ENCODE measurements at regions not wholly inside any gene's neighbourhood (a gene's known extent, or its start where the extent isn't known, plus 50 kb on each side); places are given as distances from the start of the nearest gene placed in this dataset.

GRCh38 chr3:19799887-19800286 is 134.1 kb downstream of the EFHB start:
- H3K4me3 ChIP-seq (ENCODE audit: low read length, poor library complexity, severe bottlenecking), result no peak overlapping the region
- H3K9me2 ChIP-seq (replicated peaks; ENCODE audit: low read depth, low read length), result no peaks in the 10 kb centered on the region
- H2AFZ ChIP-seq (ENCODE audit: low read length), result no peak overlapping the region
- TF ChIP-seq EZH2phosphoT487 (IDR thresholded peaks at IDR 0.05; ENCODE audit: borderline replicate concordance) (no peak), CTCF (conservative IDR thresholded peaks at IDR 0.05; ENCODE audit: low read length) (no peak)
- H3F3A ChIP-seq (ENCODE audit: low read depth), result no peaks in the 10 kb centered on the region
- no peaks in the 10 kb centered on the region for H4K20me1 ChIP-seq (ENCODE audit: insufficient read depth, low read length, poor library complexity, severe bottlenecking)
- no peaks in the 10 kb centered on the region for H3K27me3 ChIP-seq (ENCODE audit: insufficient read depth, low read length, poor library complexity, severe bottlenecking)
- H3K9ac ChIP-seq (ENCODE audit: low read depth, low read length, poor library complexity, severe bottlenecking), result no peak overlapping the region
- H3K79me2 ChIP-seq (ENCODE audit: insufficient read depth, low read length), result no peaks in the 10 kb centered on the region
- peaks cover 12% of the 10 kb centered on the region; the same call in 1 of the 2 replicates for H3K9me3 ChIP-seq (ENCODE audit: insufficient read depth, low read depth, low read length)
- no peaks in the 10 kb centered on the region for H3K36me3 ChIP-seq (ENCODE audit: insufficient read depth, low read length)
- H3K4me2 ChIP-seq (ENCODE audit: low read depth, low read length, poor library complexity, severe bottlenecking), result no peak overlapping the region
- no peaks in the 10 kb centered on the region for H3K4me1 ChIP-seq (ENCODE audit: insufficient read depth, low read length, poor library complexity, severe bottlenecking)

GRCh38 chr3:19799115-19799514 is 134.9 kb downstream of the EFHB start:
- Histone ChIP-seq H3K79me2 (ENCODE audit: insufficient read depth, low read length) (no peaks in the 10 kb centered on the region), H2AFZ (ENCODE audit: low read length) (no peak overlapping the region), H3K9me3 (ENCODE audit: insufficient read depth, low read depth, low read length) (peaks cover 12% of the 10 kb centered on the region; the same call in 1 of the 2 replicates), H3K9me2 (replicated peaks; ENCODE audit: low read depth, low read length) (no peaks in the 10 kb centered on the region), H3K36me3 (ENCODE audit: insufficient read depth, low read length) (no peaks in the 10 kb centered on the region), H3K4me1 (ENCODE audit: insufficient read depth, low read length, poor library complexity, severe bottlenecking) (no peaks in the 10 kb centered on the region), H3K27me3 (ENCODE audit: insufficient read depth, low read length, poor library complexity, severe bottlenecking) (no peaks in the 10 kb centered on the region), H4K20me1 (ENCODE audit: insufficient read depth, low read length, poor library complexity, severe bottlenecking) (no peaks in the 10 kb centered on the region), H3K4me3 (ENCODE audit: low read length, poor library complexity, severe bottlenecking) (no peak overlapping the region), H3K4me2 (ENCODE audit: low read depth, low read length, poor library complexity, severe bottlenecking) (no peak overlapping the region), H3F3A (ENCODE audit: low read depth) (no peaks in the 10 kb centered on the region), H3K9ac (ENCODE audit: low read depth, low read length, poor library complexity, severe bottlenecking) (no peak overlapping the region)
- no peak for TF ChIP-seq CTCF (conservative IDR thresholded peaks at IDR 0.05; ENCODE audit: low read length)
- TF ChIP-seq EZH2phosphoT487 (IDR thresholded peaks at IDR 0.05; ENCODE audit: borderline replicate concordance), result no peak

GRCh38 chr3:19798324-19798723 is 135.7 kb downstream of the EFHB start:
- Histone ChIP-seq H3K4me2 (ENCODE audit: low read depth, low read length, poor library complexity, severe bottlenecking) (no peak overlapping the region), H3K79me2 (ENCODE audit: insufficient read depth, low read length) (no peaks in the 10 kb centered on the region), H2AFZ (ENCODE audit: low read length) (no peak overlapping the region), H3K27me3 (ENCODE audit: insufficient read depth, low read length, poor library complexity, severe bottlenecking) (no peaks in the 10 kb centered on the region), H3K4me3 (ENCODE audit: low read length, poor library complexity, severe bottlenecking) (no peak overlapping the region), H3K9me2 (replicated peaks; ENCODE audit: low read depth, low read length) (no peaks in the 10 kb centered on the region), H3F3A (ENCODE audit: low read depth) (no peaks in the 10 kb centered on the region), H4K20me1 (ENCODE audit: insufficient read depth, low read length, poor library complexity, severe bottlenecking) (no peaks in the 10 kb centered on the region), H3K4me1 (ENCODE audit: insufficient read depth, low read length, poor library complexity, severe bottlenecking) (no peaks in the 10 kb centered on the region), H3K9me3 (ENCODE audit: insufficient read depth, low read depth, low read length) (peaks cover 12% of the 10 kb centered on the region; the same call in 1 of the 2 replicates), H3K9ac (ENCODE audit: low read depth, low read length, poor library complexity, severe bottlenecking) (no peak overlapping the region), H3K36me3 (ENCODE audit: insufficient read depth, low read length) (no peaks in the 10 kb centered on the region)
- TF ChIP-seq EZH2phosphoT487 (IDR thresholded peaks at IDR 0.05; ENCODE audit: borderline replicate concordance) (no peak), CTCF (conservative IDR thresholded peaks at IDR 0.05; ENCODE audit: low read length) (no peak)
